ENCODE measurements at regions not wholly inside any gene's neighbourhood (a gene's known extent, or its start where the extent isn't known, plus 50 kb on each side); places are given as distances from the start of the nearest gene placed in this dataset.
A peak's percentile ranks its signal among the peaks of the same experiment; 100 is the strongest.

DNA sequence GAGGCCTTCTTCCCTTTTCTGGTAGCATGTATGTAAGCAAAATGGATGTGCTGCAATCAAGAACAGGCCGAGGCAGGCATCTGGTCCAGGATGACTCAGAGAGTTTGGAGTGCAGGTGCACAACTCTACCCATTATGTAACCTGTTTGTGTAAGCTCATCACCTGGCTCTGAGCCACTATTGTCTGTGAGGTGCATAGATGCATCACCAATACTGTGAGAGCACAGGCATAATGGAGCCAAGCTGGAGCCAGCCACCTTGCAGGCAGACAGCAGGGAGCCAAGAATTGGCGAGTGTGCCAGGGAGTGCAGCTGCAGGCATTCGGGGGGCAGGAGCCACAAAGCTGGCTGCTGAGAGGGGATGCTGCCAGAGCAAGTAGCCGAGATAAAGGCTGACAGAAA is 549.9 kb upstream of the RGS18 start:
- DNase-seq, result no peak

GRCh38 chr1:191609305-191609704 is 549.0 kb upstream of the RGS18 start:
- DNase-seq, result peak in 1 of 3 donors; percentile 2

GRCh38 chr1:191615101-191615821 is 543.0 kb upstream of the RGS18 start:
- DNase-seq, result no peak

- DNase-seq, result no peak
Measured at GRCh38 chr1:191618181-191618580, 540.1 kb upstream of the RGS18 start.

- peak in 1 of 3 donors; percentile 1 for DNase-seq
Measured at GRCh38 chr1:191620883-191621282, 537.4 kb upstream of the RGS18 start.

- no peak for DNase-seq
Measured at GRCh38 chr1:191624044-191624443, 534.2 kb upstream of the RGS18 start.

DNA sequence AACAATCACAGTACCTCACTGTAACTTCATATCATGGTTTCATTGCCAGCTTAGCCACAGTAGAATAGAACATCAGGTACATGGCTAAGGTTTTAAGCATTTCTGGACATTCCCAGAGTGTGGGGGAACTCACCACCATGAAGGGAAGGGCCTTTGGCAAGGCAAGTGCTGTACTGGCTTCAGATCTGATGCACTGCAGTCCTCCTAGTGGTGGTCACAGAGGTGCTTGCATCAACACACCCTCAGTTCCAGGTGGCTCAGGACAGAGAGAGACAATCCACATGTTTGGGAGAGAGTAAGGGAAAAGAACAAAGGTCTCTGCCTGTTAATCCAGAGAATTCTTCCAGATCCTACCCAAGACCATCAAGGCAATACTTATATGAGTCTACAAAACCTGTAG is 528.4 kb upstream of the RGS18 start:
- no peak for DNase-seq

GRCh38 chr1:191634801-191635508 is 523.3 kb upstream of the RGS18 start:
- no peak for DNase-seq

DNA sequence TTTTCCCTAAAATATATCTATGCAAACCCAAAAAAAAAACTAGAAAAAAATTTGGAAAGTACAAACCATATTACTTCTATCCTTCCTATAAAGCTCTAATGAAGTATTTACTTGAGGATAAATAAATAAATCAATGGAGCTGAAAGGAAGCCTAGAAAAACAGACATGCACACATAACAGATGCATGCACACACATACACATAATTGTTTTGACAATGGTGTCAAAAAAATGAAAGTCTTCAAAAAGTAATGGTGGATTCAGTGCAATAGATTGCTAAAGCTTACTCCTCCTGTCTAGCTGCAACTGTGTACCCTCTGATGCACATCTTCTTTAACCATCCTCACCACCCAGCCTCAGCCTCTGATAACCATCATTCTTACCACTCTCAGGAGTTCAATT is 521.9 kb upstream of the RGS18 start:
- no peak for DNase-seq

GRCh38 chr1:191641420-191642260 is 516.6 kb upstream of the RGS18 start:
- DNase-seq, result peak in 2 of 3 donors; percentile 1 to 2

GRCh38 chr1:191643060-191643459 is 515.2 kb upstream of the RGS18 start:
- no peak for DNase-seq

GRCh38 chr1:191648939-191649338 is 509.3 kb upstream of the RGS18 start:
- no peak for DNase-seq

GRCh38 chr1:191662051-191662450 is 496.2 kb upstream of the RGS18 start:
- no peak for DNase-seq

DNA sequence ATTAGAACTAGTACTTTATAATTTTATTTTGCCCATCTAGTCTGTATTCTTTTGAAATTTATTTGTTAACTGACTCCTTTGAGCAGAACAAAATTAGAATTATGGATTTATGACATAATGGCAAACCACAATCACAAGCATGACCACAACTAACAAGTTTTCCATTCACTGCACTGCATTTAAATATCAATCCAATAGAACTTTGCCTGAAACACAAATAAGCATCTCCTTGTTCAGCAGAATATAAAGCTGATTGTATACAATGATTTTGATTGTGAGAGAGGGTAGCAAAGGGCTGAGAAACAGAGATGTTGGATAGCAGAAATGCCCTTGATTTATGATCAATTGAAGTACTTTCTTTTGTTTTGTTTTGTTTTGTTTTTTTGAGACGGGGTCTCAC is 495.5 kb upstream of the RGS18 start:
- no peak for DNase-seq

DNA sequence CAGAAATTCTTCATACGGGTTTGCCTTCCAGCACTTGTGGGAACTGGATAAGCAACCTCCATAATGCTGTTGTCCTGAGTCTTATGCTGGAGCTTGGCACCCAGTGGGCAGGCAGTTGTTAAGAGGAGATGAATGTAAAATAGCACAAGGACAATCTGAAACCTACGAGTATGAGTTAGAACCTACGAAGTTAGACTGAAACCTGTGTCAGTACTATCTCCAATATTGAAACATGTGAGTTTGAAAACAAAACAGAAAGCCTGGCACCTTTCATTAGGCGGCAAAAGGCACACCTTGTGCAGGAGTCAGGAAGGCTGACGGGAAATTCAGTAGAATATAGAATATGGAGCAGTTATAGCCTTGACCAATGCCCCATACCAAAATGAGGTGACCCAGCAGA is 489.7 kb upstream of the RGS18 start:
- no peak for DNase-seq

DNA sequence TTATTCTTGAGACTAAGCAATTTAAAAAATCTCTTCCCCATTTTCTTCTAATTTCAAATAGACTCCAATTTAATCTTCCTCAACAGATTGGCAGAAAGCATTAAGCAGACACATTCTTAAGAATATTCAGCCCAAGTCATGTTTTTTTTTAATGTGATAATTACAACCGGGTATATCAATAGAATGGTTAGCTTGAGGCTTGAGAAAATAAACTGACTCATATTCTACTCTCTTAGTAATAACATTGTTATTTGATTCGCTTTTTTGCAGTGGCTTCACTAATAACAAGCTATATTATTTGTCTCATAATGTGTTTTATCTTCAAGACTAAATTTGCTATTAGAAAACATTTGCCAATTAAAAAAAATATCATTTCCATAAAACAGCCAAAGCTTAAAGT is 488.6 kb upstream of the RGS18 start:
- no peak for DNase-seq

GRCh38 chr1:191671236-191671635 is 487.0 kb upstream of the RGS18 start:
- DNase-seq, result no peak

GRCh38 chr1:191674626-191675179 is 483.6 kb upstream of the RGS18 start:
- no peak for DNase-seq

DNA sequence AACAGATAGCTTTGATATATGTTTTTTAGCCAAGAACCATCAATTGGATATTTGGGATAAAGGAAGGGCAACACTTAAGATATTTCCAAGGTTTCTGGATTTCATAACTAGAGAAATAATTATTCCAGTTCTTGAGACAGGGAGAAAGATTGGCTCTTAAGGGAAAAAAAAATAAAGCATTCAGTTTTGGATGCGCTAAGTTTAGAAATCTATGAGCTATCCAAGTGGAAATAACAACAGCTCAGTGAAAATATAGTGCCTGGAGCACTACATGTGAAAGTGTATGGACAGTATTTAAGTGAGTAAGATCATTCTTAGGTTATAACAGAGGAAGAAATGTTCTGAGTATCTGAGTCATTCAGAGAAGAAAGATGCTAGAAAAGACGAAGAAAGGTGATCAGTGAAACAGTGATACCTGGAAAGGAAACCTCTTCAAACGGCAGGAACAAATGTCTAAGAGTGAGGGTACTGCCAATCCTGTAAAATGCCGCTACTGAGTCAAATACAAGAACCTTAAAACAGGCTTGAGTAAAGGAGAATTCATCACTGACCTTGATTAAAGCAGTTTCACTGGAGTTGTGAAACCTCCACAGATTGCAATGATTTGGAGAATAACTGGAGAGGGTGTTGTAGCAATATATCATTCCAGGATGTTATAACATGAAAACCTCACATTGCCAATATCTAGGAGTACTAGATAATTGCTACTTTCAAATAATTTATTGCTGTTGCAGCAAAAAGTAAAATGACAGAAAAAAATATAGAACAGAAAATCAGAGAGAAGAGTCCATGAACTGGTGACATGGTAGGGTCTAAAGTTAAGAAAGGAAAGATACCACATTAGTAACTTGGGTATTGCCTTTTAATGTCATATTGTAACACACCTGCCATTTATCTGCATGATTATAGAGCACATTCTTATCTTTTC is 482.1 kb upstream of the RGS18 start:
- DNase-seq, result no peak

GRCh38 chr1:191685669-191686068 is 472.6 kb upstream of the RGS18 start:
- no peak for DNase-seq

DNA sequence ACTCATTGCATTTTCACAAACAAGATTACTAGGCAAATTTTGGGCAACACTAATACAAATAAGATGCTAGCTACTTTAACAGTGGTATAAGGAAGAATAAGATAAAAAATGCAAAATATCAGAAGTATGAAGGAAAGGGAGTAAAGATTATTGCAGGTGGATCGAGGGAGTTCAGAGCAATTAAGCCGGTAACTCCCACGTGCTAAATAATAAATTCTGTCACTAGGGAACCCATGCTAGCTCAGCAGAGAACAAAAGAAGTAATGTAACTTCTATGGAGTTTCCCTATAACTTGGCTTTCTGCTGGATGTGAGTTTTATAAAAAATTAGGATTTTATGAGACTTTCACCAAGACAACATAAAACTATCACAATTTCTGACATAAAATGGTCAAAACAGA is 470.5 kb upstream of the RGS18 start:
- DNase-seq, result no peak

DNA sequence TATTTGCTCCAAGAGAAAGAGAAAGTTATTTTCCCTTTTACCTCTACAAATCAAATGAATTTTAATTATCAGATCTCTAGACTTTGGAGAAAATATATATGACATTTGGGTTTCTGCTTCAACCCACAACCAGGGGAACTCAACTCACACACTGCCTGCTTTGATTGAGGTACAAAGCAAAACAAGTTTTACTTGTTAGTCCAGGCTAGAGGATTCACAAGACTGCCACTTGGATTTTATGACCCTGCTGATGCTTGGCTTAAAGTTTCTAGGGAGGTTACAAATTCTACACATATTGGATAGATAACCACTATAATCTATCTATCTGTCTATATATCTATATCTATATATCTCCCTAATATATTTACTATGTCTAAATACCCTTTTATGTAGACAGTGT is 467.3 kb upstream of the RGS18 start:
- DNase-seq, result no peak

Measured in suppressor macrophage treated with lipopolysaccharide for 1 hour (primary cell).